ENCODE measurements at regions not wholly inside any gene's neighbourhood (a gene's known extent, or its start where the extent isn't known, plus 50 kb on each side); places are given as distances from the start of the nearest gene placed in this dataset.

GRCh38 chr5:102089883-102090282 lies 206.2 kb downstream of the SLCO4C1 start:
- H3K36me3 ChIP-seq (ENCODE audit: insufficient read depth, low read length), result no peaks in the 10 kb centered on the region
- no peaks in the 10 kb centered on the region for H3K79me2 ChIP-seq (ENCODE audit: insufficient read depth, low read length)
- no peak overlapping the region for H3K4me2 ChIP-seq (ENCODE audit: low read length)
- H3K27ac ChIP-seq (ENCODE audit: low read depth, low read length, poor library complexity, severe bottlenecking), result no peak overlapping the region
- H4K20me1 ChIP-seq (ENCODE audit: insufficient read depth, low read length), result no peaks in the 10 kb centered on the region
- H2AFZ ChIP-seq (ENCODE audit: low read length), result no peak overlapping the region
- no peak for TF ChIP-seq CTCF (IDR thresholded peaks at IDR 0.05; ENCODE audit: low read length)
- TF ChIP-seq EZH2 (IDR thresholded peaks at IDR 0.05; ENCODE audit: borderline replicate concordance, low read length), result no peak
- H3K9ac ChIP-seq (ENCODE audit: low read length), result no peak overlapping the region
- H3K9me3 ChIP-seq (ENCODE audit: low read length), result no peaks in the 10 kb centered on the region
- no peaks in the 10 kb centered on the region for H3F3A ChIP-seq (ENCODE audit: insufficient read depth, low read length)
- no peaks in the 10 kb centered on the region for H3K9me2 ChIP-seq (ENCODE audit: low read depth, low read length)
- H3K4me3 ChIP-seq (ENCODE audit: low read depth, low read length, poor library complexity, severe bottlenecking), result no peak overlapping the region
- H3K27me3 ChIP-seq (ENCODE audit: insufficient read depth, low read length), result no peaks in the 10 kb centered on the region
- no peaks in the 10 kb centered on the region for H3K4me1 ChIP-seq (ENCODE audit: insufficient read depth, low read length, severe bottlenecking)

- H3K9ac ChIP-seq (ENCODE audit: low read length), result no peak overlapping the region
- no peak overlapping the region for H3K4me3 ChIP-seq (ENCODE audit: low read depth, low read length, poor library complexity, severe bottlenecking)
- no peaks in the 10 kb centered on the region for H3F3A ChIP-seq (ENCODE audit: insufficient read depth, low read length)
- no peaks in the 10 kb centered on the region for H3K36me3 ChIP-seq (ENCODE audit: insufficient read depth, low read length)
- H3K9me2 ChIP-seq (ENCODE audit: low read depth, low read length), result no peaks in the 10 kb centered on the region
- H3K9me3 ChIP-seq (ENCODE audit: low read length), result no peaks in the 10 kb centered on the region
- H3K79me2 ChIP-seq (ENCODE audit: insufficient read depth, low read length), result no peaks in the 10 kb centered on the region
- H3K27ac ChIP-seq (ENCODE audit: low read depth, low read length, poor library complexity, severe bottlenecking), result no peak overlapping the region
- TF ChIP-seq EZH2 (IDR thresholded peaks at IDR 0.05; ENCODE audit: borderline replicate concordance, low read length) (no peak), CTCF (IDR thresholded peaks at IDR 0.05; ENCODE audit: low read length) (no peak)
- H3K27me3 ChIP-seq (ENCODE audit: insufficient read depth, low read length), result no peaks in the 10 kb centered on the region
- H2AFZ ChIP-seq (ENCODE audit: low read length), result no peak overlapping the region
- no peaks in the 10 kb centered on the region for H4K20me1 ChIP-seq (ENCODE audit: insufficient read depth, low read length)
- no peaks in the 10 kb centered on the region for H3K4me1 ChIP-seq (ENCODE audit: insufficient read depth, low read length, severe bottlenecking)
- no peak overlapping the region for H3K4me2 ChIP-seq (ENCODE audit: low read length)
Measured at GRCh38 chr5:102087906-102088305, 208.2 kb downstream of the SLCO4C1 start.

- Histone ChIP-seq H3K4me2 (ENCODE audit: low read length) (no peak overlapping the region), H3K9me3 (ENCODE audit: low read length) (no peaks in the 10 kb centered on the region)
Measured at GRCh38 chr5:102080288-102080687, 215.8 kb downstream of the SLCO4C1 start.

More at GRCh38 chr5:102080288-102080687, 215.8 kb downstream of the SLCO4C1 start:
- TF ChIP-seq EZH2 (IDR thresholded peaks at IDR 0.05; ENCODE audit: borderline replicate concordance, low read length), result no peak
- TF ChIP-seq CTCF (IDR thresholded peaks at IDR 0.05; ENCODE audit: low read length), result no peak
- no peaks in the 10 kb centered on the region for H3K79me2 ChIP-seq (ENCODE audit: insufficient read depth, low read length)
- H3K27me3 ChIP-seq (ENCODE audit: insufficient read depth, low read length), result no peaks in the 10 kb centered on the region
- H3K9ac ChIP-seq (ENCODE audit: low read length), result no peak overlapping the region
- H3K9me2 ChIP-seq (ENCODE audit: low read depth, low read length), result no peaks in the 10 kb centered on the region
- no peak overlapping the region for H3K27ac ChIP-seq (ENCODE audit: low read depth, low read length, poor library complexity, severe bottlenecking)
- no peak overlapping the region for H3K4me3 ChIP-seq (ENCODE audit: low read depth, low read length, poor library complexity, severe bottlenecking)
- no peaks in the 10 kb centered on the region for H3K36me3 ChIP-seq (ENCODE audit: insufficient read depth, low read length)
- H4K20me1 ChIP-seq (ENCODE audit: insufficient read depth, low read length), result no peaks in the 10 kb centered on the region
- no peak overlapping the region for H2AFZ ChIP-seq (ENCODE audit: low read length)
- H3K4me1 ChIP-seq (ENCODE audit: insufficient read depth, low read length, severe bottlenecking), result no peaks in the 10 kb centered on the region
- H3F3A ChIP-seq (ENCODE audit: insufficient read depth, low read length), result no peaks in the 10 kb centered on the region
